ENCODE measurements at regions not wholly inside any gene's neighbourhood (a gene's known extent, or its start where the extent isn't known, plus 50 kb on each side); places are given as distances from the start of the nearest gene placed in this dataset.

GRCh38 chr2:221166292-221166691, 405.8 kb downstream of the EPHA4 start:
- DNase-seq (ENCODE audit: low read depth): no peak

- no peak for DNase-seq (ENCODE audit: low read depth)
These were observed 404.5 kb downstream of the EPHA4 start for GRCh38 chr2:221167561-221167960.

- DNase-seq (ENCODE audit: low read depth): no peak
These were observed 402.4 kb downstream of the EPHA4 start for GRCh38 chr2:221169724-221170123.

DNA sequence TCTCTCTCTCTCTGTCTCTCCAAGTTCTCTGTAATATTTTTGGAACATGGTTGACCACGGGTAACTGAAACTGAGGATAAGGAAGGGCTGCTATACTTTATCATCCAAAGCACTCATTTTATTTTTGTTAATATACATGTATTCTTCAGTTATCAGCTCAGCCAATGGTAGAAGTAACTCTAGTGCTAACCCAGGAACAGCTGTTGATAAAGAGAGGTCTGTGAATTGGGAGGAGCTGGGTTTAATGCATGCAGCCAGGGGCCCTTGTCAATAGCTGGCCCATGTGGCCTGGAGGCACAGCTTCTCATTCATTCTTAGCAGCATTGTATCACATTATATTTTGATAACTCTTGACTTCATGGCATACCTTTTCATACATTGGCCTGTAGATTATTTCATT, 401.6 kb downstream of the EPHA4 start:
- DNase-seq (ENCODE audit: low read depth): no peak

- DNase-seq (ENCODE audit: low read depth): no peak
These were observed 395.4 kb downstream of the EPHA4 start for GRCh38 chr2:221176667-221177066.

DNA sequence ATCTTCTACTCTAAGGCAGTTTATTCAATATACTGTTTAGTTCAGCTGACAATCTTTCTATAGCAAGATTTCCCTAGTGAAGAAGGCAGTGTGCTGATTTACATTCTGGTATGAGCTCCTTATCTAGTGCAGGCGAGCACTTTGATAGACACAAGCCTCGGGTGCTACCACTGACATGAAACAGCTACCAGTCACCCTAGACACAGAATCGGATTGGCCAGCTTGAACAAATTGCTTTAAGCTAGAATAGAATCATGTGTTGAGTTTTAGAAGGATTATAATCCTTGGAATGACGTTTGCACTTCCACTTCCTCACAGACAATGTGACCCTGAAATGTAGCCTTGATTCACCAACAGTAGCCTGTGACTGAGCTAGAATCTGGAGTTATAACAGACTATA, 394.0 kb downstream of the EPHA4 start:
- DNase-seq (ENCODE audit: low read depth): no peak

DNA sequence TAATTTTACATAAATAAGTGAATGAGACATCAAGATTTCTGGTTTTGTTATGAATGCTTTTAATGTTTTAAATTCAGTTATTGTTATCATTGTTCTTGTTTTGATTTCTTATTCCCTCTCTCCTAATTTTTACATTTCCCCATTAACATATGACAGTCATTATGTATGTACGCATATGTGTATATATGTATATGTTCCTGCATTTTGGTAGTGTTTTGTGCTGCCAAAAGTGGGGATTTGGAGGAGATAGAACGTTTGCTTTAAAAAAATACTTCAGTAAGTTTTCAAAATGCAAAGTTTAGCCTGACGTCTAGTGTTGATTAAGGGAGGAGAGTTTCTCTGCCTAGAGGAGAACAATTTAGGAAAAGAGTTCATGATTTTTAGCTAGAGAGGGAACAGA, 385.2 kb downstream of the EPHA4 start:
- no peak for DNase-seq (ENCODE audit: low read depth)

DNA sequence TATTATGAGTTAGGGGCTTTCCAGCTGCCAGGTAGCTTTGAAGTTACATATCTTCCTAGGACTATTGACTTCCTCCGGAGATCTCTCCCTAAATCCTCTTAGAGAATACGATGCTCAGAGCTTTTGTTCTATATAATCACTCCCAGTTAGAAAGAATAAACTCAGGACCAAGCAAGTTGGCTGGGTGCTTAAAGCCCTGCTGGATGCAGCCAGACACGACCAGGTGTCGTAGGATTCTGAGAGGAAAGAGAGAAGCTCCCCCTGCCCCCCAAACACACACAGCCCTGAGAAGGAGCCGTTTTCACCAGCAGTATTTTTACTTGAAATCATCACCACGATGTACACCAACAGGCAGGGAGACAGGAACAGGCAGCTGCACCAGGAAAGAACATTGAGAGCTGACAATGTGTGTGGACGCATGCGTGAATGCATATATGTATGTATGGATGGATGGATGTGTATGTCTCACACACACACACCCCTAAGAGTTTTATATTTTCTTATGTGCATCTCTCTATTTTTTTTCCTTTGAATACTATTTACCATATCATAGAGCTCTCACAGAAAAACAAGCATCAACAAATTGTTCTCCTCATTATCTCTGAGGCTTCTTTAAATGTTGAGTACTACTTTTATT, 382.6 kb downstream of the EPHA4 start:
- DNase-seq (ENCODE audit: low read depth): no peak

DNA sequence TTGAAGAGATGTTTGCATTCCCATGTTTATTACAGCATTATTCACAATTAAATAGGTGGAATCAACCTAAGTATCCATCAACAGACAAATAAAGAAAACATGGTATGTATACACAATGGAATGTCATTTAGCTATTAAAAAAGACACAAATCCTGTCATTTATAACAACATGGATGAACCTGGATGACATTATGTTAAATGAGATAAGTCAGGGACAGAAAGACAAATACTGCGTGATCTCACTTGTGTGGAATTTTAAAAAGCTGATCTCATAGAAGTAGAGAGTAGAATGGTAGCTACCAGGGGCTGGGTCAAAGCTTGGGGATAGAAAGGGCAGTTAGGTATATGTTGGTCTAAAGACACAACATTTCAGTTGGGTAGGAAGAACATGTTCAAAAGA, 376.3 kb downstream of the EPHA4 start:
- no peak for DNase-seq (ENCODE audit: low read depth)

DNA sequence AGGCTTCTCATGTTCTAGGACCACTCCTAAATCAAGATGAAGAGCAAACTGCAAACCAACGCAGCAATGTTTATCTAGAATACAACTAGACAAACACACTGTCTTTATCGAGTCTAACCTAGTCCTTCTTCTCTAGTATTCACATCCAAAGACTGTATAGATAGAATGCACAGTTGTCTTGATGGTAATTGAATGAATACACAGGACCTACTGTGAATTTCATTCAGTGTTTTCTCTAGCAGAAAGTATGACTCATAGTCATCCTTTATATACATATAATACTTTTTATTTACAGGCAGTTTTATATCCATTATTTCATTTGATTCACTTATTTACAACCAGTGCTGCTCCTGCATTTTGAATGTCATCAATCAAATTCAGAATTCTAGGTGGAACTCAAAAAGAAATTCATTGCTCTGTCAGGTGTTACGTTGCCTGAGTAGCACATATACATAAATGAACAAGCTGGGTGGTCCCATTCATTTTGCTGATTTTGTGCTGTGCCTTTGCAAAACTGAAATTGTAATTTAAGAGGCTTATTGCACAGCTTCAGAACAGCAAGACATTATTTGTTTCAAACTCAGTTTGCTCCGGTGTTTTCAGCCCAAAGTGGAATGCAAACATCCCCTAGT, 374.8 kb downstream of the EPHA4 start:
- DNase-seq (ENCODE audit: low read depth): no peak

DNA sequence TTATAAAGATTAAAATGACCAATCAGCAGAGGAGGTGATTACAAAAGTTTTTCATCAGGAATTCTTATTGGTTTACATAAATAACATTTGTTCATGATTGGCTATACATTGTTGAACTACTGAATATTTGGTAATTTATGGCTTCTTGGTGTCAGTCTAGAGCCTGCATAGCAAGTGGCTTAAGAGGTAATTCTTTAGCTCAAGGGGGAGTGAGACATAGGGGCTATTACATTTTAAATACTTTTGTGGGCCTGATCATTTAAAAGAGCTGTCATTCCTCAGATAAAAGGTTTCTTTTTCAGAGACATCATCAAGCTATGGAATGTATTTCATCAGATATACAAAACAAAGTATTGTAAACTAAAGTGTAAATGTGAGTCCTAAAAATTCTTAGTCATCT, 373.8 kb downstream of the EPHA4 start:
- DNase-seq (ENCODE audit: low read depth): no peak

GRCh38 chr2:221200184-221200839, 371.8 kb downstream of the EPHA4 start:
- DNase-seq (ENCODE audit: low read depth): no peak

DNA sequence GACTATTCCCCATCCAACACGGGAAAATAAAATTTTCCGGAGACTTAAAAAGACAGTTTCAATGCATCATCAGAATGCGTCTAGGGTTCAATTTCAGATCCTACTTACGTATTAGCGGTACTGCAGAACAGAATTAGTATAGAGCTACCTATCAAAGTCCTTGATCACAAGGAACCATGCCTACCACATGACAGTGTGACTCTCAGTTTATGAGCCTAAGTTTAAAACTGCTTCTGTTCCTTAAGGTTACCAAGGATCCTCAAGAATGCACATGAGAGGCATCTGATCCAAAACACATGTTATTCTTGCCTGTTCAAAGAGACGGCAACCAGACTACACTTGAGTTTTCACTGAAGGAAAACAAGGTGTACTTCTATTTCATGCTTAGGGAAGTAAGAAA, 369.7 kb downstream of the EPHA4 start:
- no peak for DNase-seq (ENCODE audit: low read depth)

GRCh38 chr2:221203125-221203524, 369.0 kb downstream of the EPHA4 start:
- DNase-seq (ENCODE audit: low read depth): no peak

DNA sequence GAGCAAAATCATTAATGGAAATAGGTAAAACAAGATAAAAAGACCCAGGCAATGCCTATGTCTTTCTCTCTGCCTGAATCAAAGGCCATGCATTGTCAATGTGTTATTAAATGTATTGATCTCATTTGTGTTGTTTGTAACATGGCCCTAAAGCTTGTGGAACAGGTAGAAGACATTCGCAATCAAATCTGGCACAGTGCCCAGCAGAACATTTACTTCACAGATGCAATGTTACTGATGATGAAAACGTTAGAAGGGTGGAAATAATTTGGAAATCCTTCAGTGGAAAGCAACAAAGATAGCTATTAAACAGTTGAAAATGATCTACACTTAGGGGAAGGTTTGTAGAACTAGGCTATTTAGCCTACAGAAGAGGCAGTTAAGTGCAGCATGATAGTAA, 368.2 kb downstream of the EPHA4 start:
- no peak for DNase-seq (ENCODE audit: low read depth)

DNA sequence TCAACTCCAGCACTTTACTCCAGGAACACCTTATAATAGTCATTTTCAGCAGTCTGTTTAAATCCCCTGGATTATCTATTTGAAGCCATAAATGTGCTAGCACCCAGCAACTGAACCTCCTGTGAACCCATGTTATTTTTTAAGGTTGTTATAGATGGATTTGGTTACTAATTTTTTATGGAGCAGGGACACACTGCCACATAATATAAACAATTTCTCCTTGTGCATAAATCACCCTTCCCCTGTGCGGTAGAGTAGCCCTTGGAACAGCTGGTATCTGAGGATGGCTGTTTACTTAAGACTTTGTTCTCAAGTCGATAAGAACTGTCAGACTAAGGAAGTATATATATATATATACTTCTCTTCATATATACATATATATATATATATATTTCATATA, 367.4 kb downstream of the EPHA4 start:
- DNase-seq (ENCODE audit: low read depth): no peak

DNA sequence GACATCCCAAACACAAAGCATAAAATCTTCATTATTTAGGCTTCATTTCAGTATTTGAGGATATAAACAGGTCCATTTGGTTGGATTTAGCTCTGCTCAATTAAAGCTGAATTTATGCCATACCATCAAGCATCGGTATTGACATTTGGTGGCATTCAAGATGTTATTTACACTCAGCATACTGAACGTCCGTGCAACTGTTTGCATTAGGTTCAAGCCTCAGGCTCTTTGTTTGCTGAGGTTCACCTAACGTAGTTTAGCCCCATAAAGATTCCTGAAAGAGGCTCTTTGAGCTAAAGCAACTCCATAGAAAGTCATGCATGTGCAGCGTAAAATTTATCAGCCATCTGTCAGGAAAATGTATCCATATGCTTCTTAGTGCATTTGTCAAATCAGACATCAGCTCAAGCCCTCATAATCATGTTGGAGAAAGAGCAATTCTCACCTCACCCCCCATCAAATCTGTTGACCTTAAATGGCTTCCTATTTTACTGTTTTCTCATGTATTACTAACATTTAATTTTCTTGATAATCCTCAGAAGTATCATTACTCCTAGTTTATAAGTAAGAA, 366.9 kb downstream of the EPHA4 start:
- DNase-seq (ENCODE audit: low read depth): no peak

DNA sequence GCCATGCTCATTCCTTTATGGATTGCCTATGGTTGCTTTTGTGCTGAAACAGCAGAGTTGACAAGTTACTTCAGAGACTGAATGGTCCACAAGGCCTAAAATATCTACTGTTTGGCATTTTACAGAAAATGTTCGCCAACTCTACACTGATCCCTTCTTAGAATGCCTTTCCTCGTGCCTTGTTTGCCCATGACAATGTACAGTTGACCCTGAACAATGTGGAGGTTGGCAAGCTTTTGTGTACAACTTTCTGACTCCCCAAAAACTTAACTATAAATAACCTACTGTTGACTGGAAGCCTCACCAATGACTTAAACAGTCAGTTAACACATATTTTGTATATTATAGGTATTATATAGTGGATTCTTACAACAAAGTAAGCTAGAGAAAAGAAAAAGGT, 361.4 kb downstream of the EPHA4 start:
- no peak for DNase-seq (ENCODE audit: low read depth)

DNA sequence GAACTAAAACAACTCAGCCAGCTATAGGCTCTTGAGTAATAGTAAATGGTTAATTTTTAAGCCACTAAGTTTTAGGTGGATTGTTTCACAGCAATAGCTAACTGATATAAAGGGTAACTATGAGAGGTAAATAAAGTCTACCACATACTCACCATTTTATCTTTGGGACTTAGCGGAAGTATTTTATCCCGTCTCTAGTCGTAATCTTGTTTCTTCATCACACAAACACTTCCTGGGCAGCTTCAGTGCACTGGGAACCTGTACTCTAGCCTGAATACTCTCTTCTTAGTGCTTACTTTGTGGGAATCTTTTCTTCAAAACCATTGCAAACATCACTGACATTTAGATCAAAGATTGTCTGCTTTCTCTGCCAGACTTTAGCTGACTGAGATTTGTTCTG, 360.5 kb downstream of the EPHA4 start:
- DNase-seq (ENCODE audit: low read depth): no peak

GRCh38 chr2:221212105-221212504, 360.0 kb downstream of the EPHA4 start:
- no peak for DNase-seq (ENCODE audit: low read depth)

GRCh38 chr2:221215487-221215886, 356.6 kb downstream of the EPHA4 start:
- no peak for DNase-seq (ENCODE audit: low read depth)

GRCh38 chr2:221216636-221217035, 355.5 kb downstream of the EPHA4 start:
- no peak for DNase-seq (ENCODE audit: low read depth)

DNA sequence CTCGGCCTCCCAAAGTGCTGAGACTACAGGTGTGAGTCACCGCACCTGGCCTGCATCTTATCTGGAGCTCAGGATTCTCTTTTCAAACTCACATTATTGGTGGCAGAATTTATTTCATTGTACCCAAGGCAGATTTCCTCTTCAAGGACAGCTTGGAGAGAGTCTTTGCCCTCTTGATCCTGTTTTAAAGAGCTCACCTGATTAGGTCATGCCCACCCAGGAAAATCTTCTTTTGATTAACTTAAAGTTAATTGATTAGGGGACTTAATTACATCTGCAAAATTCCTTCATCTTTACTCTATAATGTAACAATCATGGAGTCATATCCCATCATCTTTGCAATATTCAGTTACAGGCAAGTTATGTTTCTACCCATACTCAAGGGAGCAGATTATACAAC, 346.4 kb downstream of the EPHA4 start:
- DNase-seq (ENCODE audit: low read depth): no peak

Measured in stimulated activated CD8-positive, alpha-beta memory T cell treated with anti-CD3 and anti-CD28 coated beads, Interleukin-12 subunit alpha, Interleukin-12 subunit beta, amount 100 ng/mL, for 4 hours (primary cell).